Mesodermal cell (in vitro differentiated cells): ENCODE measurements at regions not wholly inside any gene's neighbourhood (a gene's known extent, or its start where the extent isn't known, plus 50 kb on each side); places are given as distances from the start of the nearest gene placed in this dataset.

Experiments used
- H3K27ac ChIP-seq: 2 replicates; pipeline ENCODE4 v1.7.0; 2013; ENCODE audit warnings: mild to moderate bottlenecking, low read depth, low read length, moderate library complexity; ENCODE audit not compliant: severe bottlenecking
- H3K36me3 ChIP-seq: 2 replicates; pipeline ENCODE4 v1.7.1; 2013; ENCODE audit warnings: mild to moderate bottlenecking, low read length, moderate library complexity; ENCODE audit not compliant: control insufficient read depth, insufficient read depth
- H3K4me1 ChIP-seq: one replicate; pipeline ENCODE4 v1.7.1; 2013; ENCODE audit warnings: mild to moderate bottlenecking, low read length; ENCODE audit not compliant: insufficient read depth, control insufficient read depth, poor library complexity, severe bottlenecking
- H3K4me3 ChIP-seq: 2 replicates; pipeline ENCODE4 v1.7.0; 2013; ENCODE audit warnings: low read length, control low read depth, mild to moderate bottlenecking; ENCODE audit not compliant: insufficient read depth, poor library complexity, severe bottlenecking; ENCODE audit errors: extremely low read depth
- H3K9me3 ChIP-seq: 2 replicates; pipeline ENCODE4 v1.7.1; 2013; ENCODE audit warnings: mild to moderate bottlenecking, low read length, moderate library complexity; ENCODE audit not compliant: control insufficient read depth
- WGBS, 2 experiments: methylation state at CpG; one replicate each; pipeline ENCODE4 v1.1.5; 2013; ENCODE audit warnings: missing lambda C conversion rate in 2 of 2; ENCODE audit not compliant: insufficient coverage in 2 of 2; 5-methylcytosine and 5-hydroxymethylcytosine counted together

GRCh38 chr1:177811429-177811828, 158.4 kb downstream of the SEC16B start:
- no peaks in the 10 kb centered on the region for H3K9me3 ChIP-seq
- 88 to 96% methylated on average over 3 to 4 of the region's 5 CpGs for WGBS, 2 experiments
- no peaks in the 10 kb centered on the region for H3K36me3 ChIP-seq
- H3K4me3 ChIP-seq = no peak overlapping the region
- H3K4me1 ChIP-seq = no peaks in the 10 kb centered on the region
- H3K27ac ChIP-seq = no peak overlapping the region

- Histone ChIP-seq H3K4me1 (no peaks in the 10 kb centered on the region), H3K36me3 (no peaks in the 10 kb centered on the region), H3K27ac (no peak overlapping the region), H3K4me3 (no peak overlapping the region), H3K9me3 (no peaks in the 10 kb centered on the region)
- 75 to 83% methylated on average over 3 to 4 of the region's 5 CpGs for WGBS, 2 experiments
These were observed 160.0 kb downstream of the SEC16B start for GRCh38 chr1:177809819-177810218.

GRCh38 chr1:177802304-177802703, 167.6 kb downstream of the SEC16B start:
- H3K4me3 ChIP-seq = no peak overlapping the region
- H3K27ac ChIP-seq = no peak overlapping the region
- H3K36me3 ChIP-seq = no peaks in the 10 kb centered on the region
- WGBS, 2 experiments = 100% methylated on average over 1 of the region's 2 CpGs; no CpG with 5 or more reads in 1 of the 2 experiments
- H3K9me3 ChIP-seq = no peaks in the 10 kb centered on the region
- H3K4me1 ChIP-seq = no peaks in the 10 kb centered on the region

- Histone ChIP-seq H3K27ac (no peak overlapping the region), H3K9me3 (no peaks in the 10 kb centered on the region), H3K4me3 (no peak overlapping the region), H3K4me1 (no peaks in the 10 kb centered on the region), H3K36me3 (no peaks in the 10 kb centered on the region)
- 85 to 90% methylated on average over 3 of the region's 3 CpGs for WGBS, 2 experiments
These were observed 168.1 kb downstream of the SEC16B start for GRCh38 chr1:177801790-177802189.

DNA sequence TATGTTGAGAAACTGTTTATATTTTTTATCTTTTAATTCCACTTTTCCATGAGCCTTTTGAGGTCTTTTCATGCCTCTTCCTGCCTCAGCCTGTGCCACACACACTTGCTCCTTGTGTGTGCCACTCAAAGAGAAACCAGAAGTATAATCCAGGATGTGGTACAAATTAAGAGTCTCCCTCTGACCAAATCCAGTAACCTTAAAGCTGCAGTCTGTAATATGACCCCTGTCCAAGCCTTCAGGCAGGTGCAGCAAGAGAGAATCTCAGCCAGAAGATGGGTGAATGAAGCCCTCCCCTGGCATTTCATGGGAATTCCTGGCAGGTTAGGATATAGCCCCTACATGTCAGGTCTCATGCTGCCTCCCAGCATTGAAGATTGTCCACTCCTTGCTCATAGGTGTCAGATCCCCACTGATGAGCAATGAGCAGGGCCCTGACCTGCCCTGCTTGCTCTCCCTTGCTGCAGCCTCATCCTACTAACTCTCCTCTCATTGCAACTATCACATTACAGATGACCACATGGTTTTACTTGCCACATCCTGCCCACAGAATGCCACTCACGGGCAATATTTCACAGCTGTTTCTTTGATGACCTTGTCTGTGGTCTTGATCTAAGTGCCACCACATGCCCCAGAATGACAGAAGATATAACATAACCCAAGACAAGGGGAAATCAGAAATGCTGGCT, 169.3 kb downstream of the SEC16B start:
- H3K27ac ChIP-seq = no peak overlapping the region
- H3K4me1 ChIP-seq = no peaks in the 10 kb centered on the region
- no peak overlapping the region for H3K4me3 ChIP-seq
- H3K36me3 ChIP-seq = no peaks in the 10 kb centered on the region
- no peaks in the 10 kb centered on the region for H3K9me3 ChIP-seq
- 69% methylated on average over 1 of the region's 1 CpG; no CpG with 5 or more reads in 1 of the 2 experiments for WGBS, 2 experiments

DNA sequence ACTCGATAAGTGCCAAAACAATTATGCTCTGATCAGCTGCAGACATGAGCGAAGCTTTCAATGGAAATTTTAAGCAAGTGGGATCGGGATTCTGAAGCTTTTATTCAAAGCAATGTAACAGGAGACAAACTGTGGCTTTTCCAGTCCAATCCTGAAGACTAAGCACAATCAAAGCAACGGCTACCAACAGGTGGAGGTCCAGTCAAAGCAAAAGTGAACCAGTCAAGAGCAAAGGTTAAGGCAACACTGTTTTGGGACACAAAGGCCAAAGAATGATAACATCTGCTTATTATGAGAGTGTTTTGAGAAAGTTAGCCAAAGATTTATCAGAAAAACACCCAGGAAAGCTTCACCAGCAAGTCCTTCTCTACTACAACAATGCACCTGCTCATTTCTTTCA, 170.1 kb downstream of the SEC16B start:
- Histone ChIP-seq H3K4me1 (no peaks in the 10 kb centered on the region), H3K9me3 (no peaks in the 10 kb centered on the region), H3K4me3 (no peak overlapping the region), H3K36me3 (no peaks in the 10 kb centered on the region), H3K27ac (no peak overlapping the region)
- 79 to 92% methylated on average over 3 of the region's 4 CpGs for WGBS, 2 experiments

DNA sequence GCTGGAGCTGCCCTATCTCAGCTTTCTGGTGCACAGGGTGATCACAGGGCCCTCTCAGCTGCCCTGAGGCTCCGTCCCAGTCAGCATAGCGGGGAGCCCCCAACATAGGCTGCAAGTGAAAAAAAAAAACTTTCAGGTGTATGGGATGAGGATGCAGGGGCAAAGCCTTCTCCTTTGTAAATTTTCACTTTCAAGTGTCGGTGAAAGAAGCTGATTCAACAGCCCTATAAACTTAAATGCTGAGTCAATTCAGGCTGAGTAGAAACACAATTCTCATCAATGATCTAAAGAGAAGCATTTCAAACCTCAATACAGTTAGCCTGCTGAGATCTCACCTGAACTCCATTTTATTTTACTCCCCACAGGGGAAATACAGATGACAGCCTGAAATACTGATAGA, 171.2 kb downstream of the SEC16B start:
- 70 to 86% methylated on average over 1 to 2 of the region's 3 CpGs for WGBS, 2 experiments
- no peaks in the 10 kb centered on the region for H3K36me3 ChIP-seq
- H3K9me3 ChIP-seq = no peaks in the 10 kb centered on the region
- no peak overlapping the region for H3K27ac ChIP-seq
- no peak overlapping the region for H3K4me3 ChIP-seq
- H3K4me1 ChIP-seq = no peaks in the 10 kb centered on the region

GRCh38 chr1:177796561-177796960, 173.3 kb downstream of the SEC16B start:
- 71 to 94% methylated on average over 1 to 2 of the region's 2 CpGs for WGBS, 2 experiments
- no peaks in the 10 kb centered on the region for H3K9me3 ChIP-seq
- H3K4me1 ChIP-seq = no peaks in the 10 kb centered on the region
- no peak overlapping the region for H3K4me3 ChIP-seq
- H3K27ac ChIP-seq = no peak overlapping the region
- no peaks in the 10 kb centered on the region for H3K36me3 ChIP-seq

GRCh38 chr1:177794376-177794991, 175.4 kb downstream of the SEC16B start:
- no peaks in the 10 kb centered on the region for H3K36me3 ChIP-seq
- 13 to 14% methylated on average over 1 to 2 of the region's 3 CpGs for WGBS, 2 experiments

GRCh38 chr1:177793900-177794299, 176.0 kb downstream of the SEC16B start:
- Histone ChIP-seq H3K36me3 (no peaks in the 10 kb centered on the region), H3K4me1 (no peaks in the 10 kb centered on the region), H3K9me3 (no peaks in the 10 kb centered on the region), H3K4me3 (no peak overlapping the region), H3K27ac (no peak overlapping the region)
- no CpG with 5 or more reads among the region's 1 CpG for WGBS, 2 experiments

More at GRCh38 chr1:177794376-177794991, 175.4 kb downstream of the SEC16B start:
- Histone ChIP-seq H3K9me3 (no peaks in the 10 kb centered on the region), H3K4me1 (no peaks in the 10 kb centered on the region), H3K4me3 (no peak overlapping the region), H3K27ac (no peak overlapping the region)

GRCh38 chr1:177790566-177790965, 179.3 kb downstream of the SEC16B start:
- H3K9me3 ChIP-seq = no peaks in the 10 kb centered on the region
- H3K36me3 ChIP-seq = no peaks in the 10 kb centered on the region
- H3K27ac ChIP-seq = no peak overlapping the region
- peaks cover 11% of the 10 kb centered on the region for H3K4me1 ChIP-seq
- H3K4me3 ChIP-seq = no peak overlapping the region
